Left lung (tissue), 4 donors: ENCODE measurements at regions not wholly inside any gene's neighbourhood (a gene's known extent, or its start where the extent isn't known, plus 50 kb on each side); places are given as distances from the start of the nearest gene placed in this dataset.
A peak's percentile ranks its signal among the peaks of the same experiment; 100 is the strongest.

ENCODE experiments used
- ATAC-seq: fragments of 200-7000 bp; cut with Tn5 transposase; one replicate; pipeline ENCODE4 v1.9.1; 2020; ENCODE audit warnings: moderate library complexity
- DNase-seq, 4 donors: peaks; one replicate each; pipeline ENCODE4 v3.0.0-alpha.2; 2013 to 2020
- H3K27ac ChIP-seq, 2 donors: fragments of 200-600 bp; sonication (generic) in 1 of 2; one replicate each; pipeline versions ENCODE4 v1.5.0 to v1.8.0; 2020 to 2021
- H3K27me3 ChIP-seq, 2 donors: fragments of 200-600 bp; sonication (generic) in 1 of 2; one replicate each; pipeline versions ENCODE4 v1.5.0 to v1.8.0; 2020 to 2021
- H3K36me3 ChIP-seq, 2 donors: fragments of 200-600 bp; sonication (generic) in 1 of 2; one replicate each; pipeline versions ENCODE4 v1.5.0 to v1.8.0; 2020 to 2021
- H3K4me1 ChIP-seq, 2 donors: fragments of 200-600 bp; one replicate each; pipeline ENCODE4 v1.8.0; 2021
- H3K4me3 ChIP-seq, 2 donors: fragments of 200-600 bp; sonication (generic) in 1 of 2; one replicate each; pipeline versions ENCODE4 v1.5.0 to v1.8.0; 2020 to 2021; ENCODE audit warnings: mild to moderate bottlenecking in 1 of 2
- H3K9me3 ChIP-seq, 2 donors: fragments of 200-600 bp; sonication (generic) in 1 of 2; one replicate each; pipeline versions ENCODE4 v1.5.0 to v1.8.0; 2020 to 2021
- CTCF ChIP-seq, 2 donors: fragments of 200-600 bp; sonication (generic) in 1 of 2; IDR thresholded peaks; one replicate each; pipeline versions ENCODE4 v1.5.0 to v1.8.0; 2021; ENCODE audit warnings: antibody characterized with exemption in 2 of 2
- intact Hi-C, 2 donors: fragments of 100-400 bp; cut with DNase I; formaldehyde crosslinking; loops; one replicate each; pipeline versions ENCODE4 v1.11.2 to v1.14.2; 2022
- donor health status: DM: no; HTN: yes; CAD: no.
- donor health status: DM: no; HTN: no; CAD: no.

DNA sequence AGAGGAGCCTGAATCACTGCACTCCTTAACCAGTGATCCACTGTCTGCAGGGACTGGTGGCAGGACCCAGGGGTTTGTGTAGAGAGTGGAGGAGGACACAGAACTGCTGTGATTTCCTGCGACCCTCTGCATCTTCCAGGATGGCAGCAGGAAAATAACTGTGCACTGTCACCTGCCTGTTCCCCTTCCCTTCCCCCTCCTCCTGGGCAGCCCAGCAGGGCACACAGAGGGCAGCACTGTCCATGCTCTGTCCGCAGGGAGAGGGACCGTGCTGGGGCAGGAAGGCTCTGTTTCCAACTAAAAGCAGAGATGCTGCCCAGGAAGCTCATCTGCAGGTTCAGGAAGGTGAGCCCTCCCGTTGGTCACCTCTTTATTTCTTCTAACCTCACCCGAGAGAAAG, 168.7 kb downstream of the ZBTB18 start:
- no peaks in the 10 kb centered on the region for H3K36me3 ChIP-seq
- no peak overlapping the region for H3K4me3 ChIP-seq
- H3K4me1 ChIP-seq = no peaks in the 10 kb centered on the region
- intact Hi-C loops = no loop called here
- H3K9me3 ChIP-seq = no peaks in the 10 kb centered on the region
- no peak overlapping the region for H3K27ac ChIP-seq
- no peaks in the 10 kb centered on the region for H3K27me3 ChIP-seq
- ATAC-seq = no peak
- TF ChIP-seq CTCF (IDR thresholded peaks at IDR 0.05) = no peak
- no peak for DNase-seq

GRCh38 chr1:244220410-244220809, 169.3 kb downstream of the ZBTB18 start:
- no peak for DNase-seq
- Histone ChIP-seq H3K36me3 (no peaks in the 10 kb centered on the region), H3K27me3 (no peaks in the 10 kb centered on the region), H3K27ac (no peak overlapping the region), H3K4me3 (no peak overlapping the region), H3K4me1 (peaks cover 0 to 4% of the 10 kb centered on the region in 2 donors), H3K9me3 (no peaks in the 10 kb centered on the region)
- no peak for ATAC-seq
- intact Hi-C loops = no loop called here
- TF ChIP-seq CTCF (IDR thresholded peaks at IDR 0.05) = no peak

- no peaks in the 10 kb centered on the region for H3K36me3 ChIP-seq
- no peak overlapping the region for H3K4me3 ChIP-seq
- no peaks in the 10 kb centered on the region for H3K9me3 ChIP-seq
- no peak for TF ChIP-seq CTCF (IDR thresholded peaks at IDR 0.05)
- ATAC-seq (no peak), DNase-seq (no peak)
- no peak overlapping the region for H3K27ac ChIP-seq
- no peaks in the 10 kb centered on the region for H3K27me3 ChIP-seq
- peaks cover 0 to 12% of the 10 kb centered on the region in 2 donors for H3K4me1 ChIP-seq
- intact Hi-C loops = no loop called here
Measured at GRCh38 chr1:244221991-244222390, 170.9 kb downstream of the ZBTB18 start.

DNA sequence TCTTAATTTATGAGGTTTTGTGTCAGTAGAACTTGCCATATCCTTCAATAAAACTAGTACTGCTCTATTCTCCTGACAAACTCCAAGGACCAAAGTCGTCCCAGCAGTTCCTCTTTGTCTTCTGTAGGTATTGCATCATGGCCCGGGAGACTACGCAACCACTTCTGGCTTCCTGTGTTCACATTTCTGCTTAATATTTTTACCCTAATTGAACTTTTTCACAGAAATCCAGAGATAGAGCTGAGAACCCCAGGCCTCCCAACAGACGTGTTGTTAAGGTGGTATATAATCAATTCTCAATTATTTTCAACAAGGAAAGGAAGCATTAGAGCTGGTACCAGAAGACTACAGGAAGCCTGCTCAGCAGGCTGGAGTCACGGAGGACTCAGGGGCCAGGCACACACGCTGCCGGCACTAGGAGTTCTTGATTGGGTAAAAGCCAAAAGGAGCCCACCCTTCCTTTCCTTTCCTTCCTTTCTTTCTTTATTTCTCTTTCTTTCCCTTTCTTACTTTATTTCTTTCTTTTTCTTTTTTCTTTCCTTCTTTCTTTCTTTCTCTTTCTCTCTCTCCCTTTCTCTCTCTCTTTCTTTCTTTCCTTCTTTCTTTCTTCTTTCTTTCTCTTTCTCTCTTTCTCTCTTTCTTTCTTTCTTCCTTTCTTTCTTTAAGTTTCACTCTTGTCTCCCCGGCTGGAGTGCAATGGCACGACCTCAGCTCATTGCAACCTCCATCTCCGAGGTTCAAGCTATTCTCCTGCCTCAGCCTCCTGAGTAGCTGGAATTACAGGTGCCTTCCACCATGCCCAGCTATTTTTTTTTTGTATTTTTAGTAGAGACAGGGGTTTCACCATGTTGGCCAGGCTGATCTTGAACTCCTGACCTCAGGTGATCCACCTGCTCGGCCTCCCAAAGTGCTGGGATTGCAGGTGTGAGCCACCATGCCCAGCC, 173.7 kb downstream of the ZBTB18 start:
- Histone ChIP-seq H3K4me3 (peak overlapping the region in 1 of 2 donors; percentile 29), H3K27me3 (no peaks in the 10 kb centered on the region), H3K9me3 (no peaks in the 10 kb centered on the region), H3K36me3 (no peaks in the 10 kb centered on the region), H3K27ac (peak overlapping the region; percentile 33 to 91), H3K4me1 (peaks cover 0 to 12% of the 10 kb centered on the region in 2 donors)
- ATAC-seq (peak; percentile 67), DNase-seq (peak in 1 of 4 donors; percentile 66)
- intact Hi-C loops = no loop called here
- no peak for TF ChIP-seq CTCF (IDR thresholded peaks at IDR 0.05)

DNA sequence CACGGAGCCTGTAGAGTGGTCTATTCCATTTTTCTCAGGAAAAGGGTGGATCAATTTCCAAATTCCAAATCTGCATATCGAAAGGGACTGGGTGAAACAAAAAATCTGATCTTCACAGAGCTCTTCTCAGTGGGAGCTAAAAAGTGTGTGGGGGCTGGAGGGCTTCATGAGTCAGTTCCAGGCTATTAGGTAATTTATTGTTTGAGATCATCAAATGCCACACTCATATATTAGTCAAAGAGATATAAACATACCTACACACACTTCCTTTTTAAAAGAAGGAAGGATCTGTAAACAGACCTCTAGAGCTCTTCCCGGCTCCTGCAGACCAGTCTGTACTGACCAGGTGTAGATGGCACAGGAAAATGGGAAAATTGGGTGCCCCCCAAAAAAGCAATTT, 175.4 kb downstream of the ZBTB18 start:
- Histone ChIP-seq H3K27ac (no peak overlapping the region), H3K9me3 (no peaks in the 10 kb centered on the region), H3K27me3 (peaks cover 0 to 9% of the 10 kb centered on the region in 2 donors), H3K4me3 (no peak overlapping the region), H3K4me1 (peaks cover 0 to 16% of the 10 kb centered on the region in 2 donors), H3K36me3 (no peaks in the 10 kb centered on the region)
- ATAC-seq (no peak), DNase-seq (no peak)
- TF ChIP-seq CTCF (IDR thresholded peaks at IDR 0.05) = no peak
- intact Hi-C loops = no loop called here
